GM19455 (cell line): ENCODE measurements at regions not wholly inside any gene's neighbourhood (a gene's known extent, or its start where the extent isn't known, plus 50 kb on each side); places are given as distances from the start of the nearest gene placed in this dataset.

Source experiments
- ATAC-seq: cut with Tn5 transposase; IDR thresholded peaks from one replicate; pipeline ENCODE4 v1.9.1; 2021; ENCODE audit not compliant: unreplicated experiment

- ATAC-seq = no peak
These were observed 68.6 kb upstream of the EPHA4 start for GRCh38 chr2:221640686-221641085.

DNA sequence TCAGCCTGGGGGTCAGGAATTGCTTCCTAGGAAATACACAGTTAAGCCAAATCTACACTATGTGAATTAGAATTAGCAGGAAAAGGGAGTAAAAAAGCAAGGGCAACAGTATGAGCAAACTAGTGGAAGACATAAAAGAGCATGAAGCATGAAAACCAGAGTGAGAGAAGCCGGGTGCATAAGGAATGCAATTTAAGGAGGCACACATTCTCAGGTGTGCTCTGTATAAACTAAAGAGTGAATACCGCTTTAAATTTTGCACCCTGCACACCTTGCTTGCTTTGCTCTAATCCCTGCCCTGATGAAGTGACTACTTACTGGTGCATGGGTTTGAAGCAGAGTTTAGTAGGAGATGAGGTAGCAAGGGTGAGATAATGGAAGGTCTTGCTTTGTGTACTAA is 65.7 kb upstream of the EPHA4 start:
- no peak for ATAC-seq

GRCh38 chr2:221635949-221636348 is 63.8 kb upstream of the EPHA4 start:
- no peak for ATAC-seq

DNA sequence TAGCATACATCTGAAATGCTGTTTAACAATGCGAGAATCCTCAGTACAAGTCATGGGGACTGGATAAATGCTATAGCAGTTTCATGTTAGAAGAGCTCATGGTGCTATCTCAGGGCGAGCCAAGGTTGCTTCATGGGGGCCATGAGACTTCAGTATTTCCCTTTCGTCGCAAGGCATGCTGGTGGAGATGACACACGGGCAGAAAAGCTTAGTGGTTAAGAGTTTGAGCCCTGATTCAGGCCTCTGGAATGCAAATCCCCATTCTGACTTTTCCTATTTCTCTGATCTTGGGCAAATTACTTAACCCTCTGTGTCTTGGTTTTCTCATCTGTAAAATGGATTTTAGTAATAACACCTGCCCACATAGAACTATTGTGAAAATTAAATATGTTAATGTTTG is 57.4 kb upstream of the EPHA4 start:
- no peak for ATAC-seq

- ATAC-seq = no peak
These were observed 52.4 kb upstream of the EPHA4 start for GRCh38 chr2:221624475-221624874.
